ENCODE measurements at regions not wholly inside any gene's neighbourhood (a gene's known extent, or its start where the extent isn't known, plus 50 kb on each side); places are given as distances from the start of the nearest gene placed in this dataset.

- Histone ChIP-seq H4K20me1 (ENCODE audit: insufficient read depth, poor library complexity, severe bottlenecking) (no peaks in the 10 kb centered on the region), H2AFZ (no peak overlapping the region), H3K9me2 (replicated peaks; ENCODE audit: insufficient read depth) (no peaks in the 10 kb centered on the region), H3K36me3 (replicated peaks; ENCODE audit: insufficient read depth, low read depth) (no peaks in the 10 kb centered on the region), H3K4me1 (ENCODE audit: insufficient read depth) (peaks cover 61% of the 10 kb centered on the region), H3K27me3 (peaks cover 3% of the 10 kb centered on the region), H3K79me2 (no peaks in the 10 kb centered on the region), H3K4me3 (no peak overlapping the region), H3K9me3 (ENCODE audit: low read depth) (no peaks in the 10 kb centered on the region), H3K27ac (no peak overlapping the region), H3K4me2 (no peak overlapping the region)
- DNase-seq (ENCODE audit: low spot score) = no peak
- 67% methylated on average over 19 of the region's 19 CpGs for WGBS (ENCODE audit: low lambda C conversion rate, missing lambda C conversion rate)
- TF ChIP-seq EZH2 (IDR thresholded peaks at IDR 0.05; ENCODE audit: borderline replicate concordance) = no peak
- TF ChIP-seq CTCF (IDR thresholded peaks at IDR 0.05; ENCODE audit: poor library complexity) = no peak
- no peak for TF ChIP-seq EZH2phosphoT487 (IDR thresholded peaks at IDR 0.05; ENCODE audit: low read depth, severe bottlenecking, unreplicated experiment)
Observed at GRCh38 chr14:100674897-100675619, 51.6 kb upstream of the DLK1 start.

GRCh38 chr14:100675699-100676684 lies 50.7 kb upstream of the DLK1 start:
- Histone ChIP-seq H3K4me1 (ENCODE audit: insufficient read depth) (peaks cover 62% of the 10 kb centered on the region), H2AFZ (no peak overlapping the region), H3K27ac (peak overlapping the region; percentile 99), H4K20me1 (ENCODE audit: insufficient read depth, poor library complexity, severe bottlenecking) (no peaks in the 10 kb centered on the region), H3K4me2 (no peak overlapping the region), H3K9me2 (replicated peaks; ENCODE audit: insufficient read depth) (no peaks in the 10 kb centered on the region), H3K36me3 (replicated peaks; ENCODE audit: insufficient read depth, low read depth) (no peaks in the 10 kb centered on the region), H3K4me3 (no peak overlapping the region), H3K27me3 (peaks cover 3% of the 10 kb centered on the region), H3K9me3 (ENCODE audit: low read depth) (no peaks in the 10 kb centered on the region), H3K79me2 (no peaks in the 10 kb centered on the region)
- DNase-seq (ENCODE audit: low spot score) = no peak
- WGBS (ENCODE audit: low lambda C conversion rate, missing lambda C conversion rate) = 74% methylated on average over 20 of the region's 20 CpGs
- TF ChIP-seq EZH2phosphoT487 (IDR thresholded peaks at IDR 0.05; ENCODE audit: low read depth, severe bottlenecking, unreplicated experiment) (no peak), CTCF (IDR thresholded peaks at IDR 0.05; ENCODE audit: poor library complexity) (no peak), EZH2 (IDR thresholded peaks at IDR 0.05; ENCODE audit: borderline replicate concordance) (no peak)

Measured in hepatocyte (in vitro differentiated cells).